ENCODE measurements at regions not wholly inside any gene's neighbourhood (a gene's known extent, or its start where the extent isn't known, plus 50 kb on each side); places are given as distances from the start of the nearest gene placed in this dataset.

DNA sequence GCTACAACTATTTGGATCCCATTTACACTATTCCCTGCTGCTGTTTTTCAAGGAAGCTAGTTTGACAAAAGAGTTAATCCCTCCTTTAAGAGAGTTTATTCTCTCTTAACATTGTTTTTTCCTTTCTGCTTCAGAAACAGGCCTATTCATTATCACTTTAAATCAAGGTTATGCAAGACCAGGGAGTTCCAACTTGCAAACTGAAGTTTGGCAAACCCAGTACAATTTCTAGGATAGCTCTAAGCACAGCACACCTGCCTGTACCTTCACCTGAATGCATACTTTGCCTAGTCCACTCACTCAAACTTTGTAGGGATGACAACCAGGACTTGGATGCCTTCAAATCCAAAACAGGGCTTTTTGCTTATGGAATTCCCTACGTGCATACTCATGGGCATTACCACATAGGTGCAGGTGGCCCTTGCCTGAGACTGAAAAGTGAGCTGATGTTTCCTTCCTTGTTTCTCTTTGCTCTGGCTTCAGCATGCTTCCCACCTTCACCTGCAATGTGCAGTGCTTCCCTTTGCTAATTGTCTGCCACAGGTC is 193.8 kb upstream of the MMADHC start:
- Mint-ChIP-seq H3K9me3 (peaks cover 15% of the 10 kb centered on the region), H3K4me1 (no peaks in the 10 kb centered on the region), H3K27me3 (ENCODE audit: low read depth, poor library complexity) (no peaks in the 10 kb centered on the region), H3K27ac (no peak overlapping the region), H3K4me3 (no peak overlapping the region), H3K36me3 (ENCODE audit: low read depth) (peaks cover 4% of the 10 kb centered on the region)
- TF ChIP-seq, protein P1, sequence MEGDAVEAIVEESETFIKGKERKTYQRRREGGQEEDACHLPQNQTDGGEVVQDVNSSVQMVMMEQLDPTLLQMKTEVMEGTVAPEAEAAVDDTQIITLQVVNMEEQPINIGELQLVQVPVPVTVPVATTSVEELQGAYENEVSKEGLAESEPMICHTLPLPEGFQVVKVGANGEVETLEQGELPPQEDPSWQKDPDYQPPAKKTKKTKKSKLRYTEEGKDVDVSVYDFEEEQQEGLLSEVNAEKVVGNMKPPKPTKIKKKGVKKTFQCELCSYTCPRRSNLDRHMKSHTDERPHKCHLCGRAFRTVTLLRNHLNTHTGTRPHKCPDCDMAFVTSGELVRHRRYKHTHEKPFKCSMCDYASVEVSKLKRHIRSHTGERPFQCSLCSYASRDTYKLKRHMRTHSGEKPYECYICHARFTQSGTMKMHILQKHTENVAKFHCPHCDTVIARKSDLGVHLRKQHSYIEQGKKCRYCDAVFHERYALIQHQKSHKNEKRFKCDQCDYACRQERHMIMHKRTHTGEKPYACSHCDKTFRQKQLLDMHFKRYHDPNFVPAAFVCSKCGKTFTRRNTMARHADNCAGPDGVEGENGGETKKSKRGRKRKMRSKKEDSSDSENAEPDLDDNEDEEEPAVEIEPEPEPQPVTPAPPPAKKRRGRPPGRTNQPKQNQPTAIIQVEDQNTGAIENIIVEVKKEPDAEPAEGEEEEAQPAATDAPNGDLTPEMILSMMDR (IDR thresholded peaks at IDR 0.05), result no peak
- DNase-seq, result no peak

DNA sequence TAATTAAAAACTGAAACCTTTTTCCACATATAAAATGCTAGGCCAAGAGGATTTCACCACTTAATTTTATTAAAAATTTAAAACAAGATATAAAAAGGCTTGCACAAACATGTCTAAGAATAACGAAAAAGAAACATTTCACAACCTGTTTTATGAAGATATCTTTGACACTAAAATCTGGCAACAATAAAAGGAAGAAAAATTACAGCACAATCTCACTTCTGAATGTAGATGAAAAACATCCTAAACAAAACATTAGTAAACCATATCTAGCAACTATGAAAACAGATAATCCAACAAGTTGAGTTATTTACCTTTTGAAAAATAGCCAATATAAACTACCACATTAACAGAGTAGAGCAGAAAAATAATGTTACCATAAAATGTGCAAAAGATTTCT is 185.4 kb upstream of the MMADHC start:
- Mint-ChIP-seq H3K27ac (no peak overlapping the region), H3K9me3 (no peaks in the 10 kb centered on the region), H3K4me1 (peaks cover 10% of the 10 kb centered on the region), H3K4me3 (no peak overlapping the region), H3K36me3 (ENCODE audit: low read depth) (no peaks in the 10 kb centered on the region), H3K27me3 (ENCODE audit: low read depth, poor library complexity) (no peaks in the 10 kb centered on the region)
- DNase-seq, result no peak
- TF ChIP-seq, protein P1 (IDR thresholded peaks at IDR 0.05), result no peak

DNA sequence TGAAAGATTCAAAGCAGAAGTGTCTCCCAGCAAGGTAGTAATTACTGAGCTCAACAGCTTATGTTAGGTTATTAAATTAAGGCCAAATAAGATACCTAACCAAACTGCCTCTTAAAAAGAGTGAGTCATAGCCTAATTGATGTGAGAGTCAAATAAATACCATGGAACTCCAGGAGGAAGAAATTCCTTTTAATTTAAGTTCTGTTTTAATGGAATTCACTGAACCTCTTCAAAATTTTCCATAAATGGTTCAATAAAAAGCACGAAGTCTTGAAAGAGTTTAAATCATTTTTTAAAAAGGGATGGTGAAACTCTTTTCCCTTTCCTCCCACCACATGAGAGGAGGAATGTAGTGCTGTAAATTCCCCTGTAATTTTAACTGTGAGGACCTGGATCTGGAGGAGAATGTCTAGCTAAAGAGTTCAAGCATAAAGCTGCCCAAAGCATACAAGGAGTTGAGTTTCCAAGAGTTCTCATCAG is 180.8 kb upstream of the MMADHC start:
- H3K9me3 Mint-ChIP-seq, result no peaks in the 10 kb centered on the region
- H3K4me3 Mint-ChIP-seq, result no peak overlapping the region
- TF ChIP-seq, protein P1 (IDR thresholded peaks at IDR 0.05), result no peak
- no peak for DNase-seq
- H3K27me3 Mint-ChIP-seq (ENCODE audit: low read depth, poor library complexity), result no peaks in the 10 kb centered on the region
- peaks cover 19% of the 10 kb centered on the region for H3K4me1 Mint-ChIP-seq
- H3K36me3 Mint-ChIP-seq (ENCODE audit: low read depth), result no peaks in the 10 kb centered on the region
- H3K27ac Mint-ChIP-seq, result peak overlapping the region; percentile 79

DNA sequence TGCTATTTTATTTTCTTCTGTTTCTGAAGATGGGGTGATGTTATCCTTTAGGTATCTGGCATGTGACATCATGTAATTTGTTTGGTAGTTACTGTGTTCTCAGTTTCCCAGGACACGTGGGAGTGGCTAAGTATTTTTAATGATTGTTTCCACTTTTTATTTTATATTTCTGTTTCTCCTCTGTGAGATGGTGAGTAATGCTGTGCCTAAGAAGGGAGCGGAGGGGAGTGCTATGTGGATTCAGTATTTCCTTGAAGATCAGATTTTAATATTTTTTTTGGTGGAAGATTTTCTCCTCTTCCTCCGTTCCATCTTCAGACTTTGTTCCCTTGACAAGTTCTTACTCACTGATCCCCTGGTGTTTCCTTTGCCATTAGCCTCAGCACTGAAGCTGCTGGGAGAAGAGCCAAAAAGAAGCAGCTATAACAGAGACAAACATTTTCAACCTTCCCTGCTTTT is 180.0 kb upstream of the MMADHC start:
- Mint-ChIP-seq H3K27me3 (ENCODE audit: low read depth, poor library complexity) (no peaks in the 10 kb centered on the region), H3K36me3 (ENCODE audit: low read depth) (no peaks in the 10 kb centered on the region), H3K4me1 (peaks cover 19% of the 10 kb centered on the region), H3K27ac (peak overlapping the region; percentile 22), H3K9me3 (no peaks in the 10 kb centered on the region), H3K4me3 (no peak overlapping the region)
- DNase-seq, result no peak
- TF ChIP-seq, protein P1 (IDR thresholded peaks at IDR 0.05), result no peak

DNA sequence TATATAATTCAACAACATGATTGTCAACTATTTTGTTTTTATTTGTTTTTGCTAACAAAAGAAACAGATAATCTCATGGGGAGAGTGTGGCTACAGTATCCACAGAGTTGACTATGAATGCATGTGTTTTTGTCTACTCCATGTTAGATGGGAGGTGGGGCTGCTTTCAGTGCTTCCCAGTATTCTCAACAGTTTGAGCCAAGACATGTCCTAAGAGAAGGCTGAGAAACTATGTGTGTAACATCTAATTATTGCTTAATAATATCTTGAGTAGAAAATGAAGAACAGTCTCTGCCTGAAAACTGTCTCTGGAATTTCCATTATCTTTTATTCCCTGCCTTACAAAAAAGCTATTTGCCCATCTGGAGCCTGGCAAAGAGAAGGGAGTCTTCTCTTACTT is 178.8 kb upstream of the MMADHC start:
- no peak overlapping the region for H3K27ac Mint-ChIP-seq
- H3K27me3 Mint-ChIP-seq (ENCODE audit: low read depth, poor library complexity), result peaks cover 1% of the 10 kb centered on the region
- no peak for DNase-seq
- H3K36me3 Mint-ChIP-seq (ENCODE audit: low read depth), result no peaks in the 10 kb centered on the region
- TF ChIP-seq, protein P1 (IDR thresholded peaks at IDR 0.05), result no peak
- H3K4me1 Mint-ChIP-seq, result peaks cover 19% of the 10 kb centered on the region
- no peak overlapping the region for H3K4me3 Mint-ChIP-seq
- H3K9me3 Mint-ChIP-seq, result no peaks in the 10 kb centered on the region

DNA sequence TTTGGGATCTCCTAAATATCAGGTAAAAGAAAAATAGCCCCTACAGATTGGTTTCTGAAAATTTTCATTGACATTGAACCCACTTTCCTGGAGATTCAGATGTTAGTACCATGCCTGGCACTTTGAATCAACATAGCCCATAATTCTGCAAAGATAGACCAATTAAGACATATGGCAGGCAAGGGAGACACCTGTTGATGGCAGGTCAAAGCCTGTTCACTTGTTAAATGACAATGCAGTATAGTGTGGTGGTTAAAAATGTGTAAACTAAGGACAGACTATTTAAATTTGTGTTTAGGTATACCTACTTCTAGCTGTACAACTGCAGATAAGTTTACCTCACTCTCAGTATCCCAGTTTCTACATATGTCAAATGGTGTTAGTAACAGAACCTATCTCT is 178.1 kb upstream of the MMADHC start:
- DNase-seq, result no peak
- Mint-ChIP-seq H3K27me3 (ENCODE audit: low read depth, poor library complexity) (peaks cover 2% of the 10 kb centered on the region), H3K4me1 (peaks cover 19% of the 10 kb centered on the region), H3K9me3 (no peaks in the 10 kb centered on the region), H3K27ac (no peak overlapping the region), H3K4me3 (no peak overlapping the region), H3K36me3 (ENCODE audit: low read depth) (no peaks in the 10 kb centered on the region)
- TF ChIP-seq, protein P1 (IDR thresholded peaks at IDR 0.05), result no peak

Data from nephron progenitor cell (in vitro differentiated cells).